HPDE6-E6E7 (cell line): ENCODE measurements at regions not wholly inside any gene's neighbourhood (a gene's known extent, or its start where the extent isn't known, plus 50 kb on each side); places are given as distances from the start of the nearest gene placed in this dataset.

Source experiments
- DNase-seq: peaks from one replicate; pipeline ENCODE4 v3.0.0; 2011; ENCODE audit warnings: missing footprints; ENCODE audit errors: extremely low spot score

GRCh38 chr5:129341306-129341705, 118.8 kb upstream of the ADAMTS19 start:
- no peak for DNase-seq

GRCh38 chr5:129342796-129343195, 117.3 kb upstream of the ADAMTS19 start:
- DNase-seq: no peak

- no peak for DNase-seq
These were observed 114.7 kb upstream of the ADAMTS19 start for GRCh38 chr5:129345213-129345924.

- DNase-seq: no peak
These were observed 103.3 kb upstream of the ADAMTS19 start for GRCh38 chr5:129356846-129357245.

GRCh38 chr5:129358069-129358468, 102.0 kb upstream of the ADAMTS19 start:
- DNase-seq: no peak

- no peak for DNase-seq
These were observed 100.6 kb upstream of the ADAMTS19 start for GRCh38 chr5:129359450-129359849.

- no peak for DNase-seq
These were observed 98.6 kb upstream of the ADAMTS19 start for GRCh38 chr5:129361441-129362025.

GRCh38 chr5:129362456-129362855, 97.6 kb upstream of the ADAMTS19 start:
- DNase-seq: no peak

GRCh38 chr5:129363991-129364390, 96.1 kb upstream of the ADAMTS19 start:
- DNase-seq: no peak

GRCh38 chr5:129367883-129368282, 92.2 kb upstream of the ADAMTS19 start:
- DNase-seq: no peak

- no peak for DNase-seq
These were observed 88.1 kb upstream of the ADAMTS19 start for GRCh38 chr5:129372025-129372424.

- DNase-seq: no peak
These were observed 82.6 kb upstream of the ADAMTS19 start for GRCh38 chr5:129377504-129377903.

GRCh38 chr5:129378961-129379360, 81.1 kb upstream of the ADAMTS19 start:
- no peak for DNase-seq

GRCh38 chr5:129379406-129379805, 80.7 kb upstream of the ADAMTS19 start:
- no peak for DNase-seq

GRCh38 chr5:129382921-129383672, 77.0 kb upstream of the ADAMTS19 start:
- no peak for DNase-seq

GRCh38 chr5:129384193-129384592, 75.9 kb upstream of the ADAMTS19 start:
- no peak for DNase-seq

- DNase-seq: no peak
These were observed 75.4 kb upstream of the ADAMTS19 start for GRCh38 chr5:129384736-129385135.

GRCh38 chr5:129387944-129388343, 72.2 kb upstream of the ADAMTS19 start:
- no peak for DNase-seq

- DNase-seq: no peak
These were observed 67.4 kb upstream of the ADAMTS19 start for GRCh38 chr5:129392681-129393080.

- DNase-seq: no peak
These were observed 64.9 kb upstream of the ADAMTS19 start for GRCh38 chr5:129395247-129395646.

- DNase-seq: no peak
These were observed 61.9 kb upstream of the ADAMTS19 start for GRCh38 chr5:129398026-129398678.

- no peak for DNase-seq
These were observed 61.0 kb upstream of the ADAMTS19 start for GRCh38 chr5:129399069-129399468.
